IPS-18a (cell line): ENCODE measurements at regions not wholly inside any gene's neighbourhood (a gene's known extent, or its start where the extent isn't known, plus 50 kb on each side); places are given as distances from the start of the nearest gene placed in this dataset.

Source experiments
- H3K27ac ChIP-seq: one replicate; pipeline ENCODE4 v1.5.1; 2013; ENCODE audit warnings: low read length
- H3K27me3 ChIP-seq: one replicate; pipeline ENCODE4 v1.6.1; 2013; ENCODE audit warnings: mild to moderate bottlenecking, low read length; ENCODE audit not compliant: control insufficient read depth, insufficient read depth
- H3K36me3 ChIP-seq: one replicate; pipeline ENCODE4 v1.6.1; 2013; ENCODE audit warnings: low read depth, low read length; ENCODE audit not compliant: control insufficient read depth
- H3K4me1 ChIP-seq: one replicate; pipeline ENCODE4 v1.6.1; 2013; ENCODE audit warnings: low read depth, low read length; ENCODE audit not compliant: control insufficient read depth
- H3K4me3 ChIP-seq: one replicate; pipeline ENCODE4 v1.5.1; 2013; ENCODE audit warnings: low read length
- H3K9ac ChIP-seq: one replicate; pipeline ENCODE4 v1.6.1; 2013; ENCODE audit warnings: mild to moderate bottlenecking, low read length, moderate library complexity
- H3K9me3 ChIP-seq: one replicate; pipeline ENCODE4 v1.6.1; 2013; ENCODE audit warnings: low read depth, low read length; ENCODE audit not compliant: control insufficient read depth

GRCh38 chr2:66334237-66335029 lies 100.5 kb upstream of the MEIS1 start:
- Histone ChIP-seq H3K27me3 (no peaks in the 10 kb centered on the region), H3K9ac (no peak overlapping the region), H3K36me3 (no peaks in the 10 kb centered on the region), H3K4me1 (peaks cover 7% of the 10 kb centered on the region), H3K9me3 (no peaks in the 10 kb centered on the region), H3K27ac (no peak overlapping the region), H3K4me3 (no peak overlapping the region)

GRCh38 chr2:66331176-66331575 lies 103.7 kb upstream of the MEIS1 start:
- H3K36me3 ChIP-seq = no peaks in the 10 kb centered on the region
- no peak overlapping the region for H3K4me3 ChIP-seq
- H3K9ac ChIP-seq = no peak overlapping the region
- H3K9me3 ChIP-seq = no peaks in the 10 kb centered on the region
- no peak overlapping the region for H3K27ac ChIP-seq
- H3K4me1 ChIP-seq = peaks cover 15% of the 10 kb centered on the region
- H3K27me3 ChIP-seq = no peaks in the 10 kb centered on the region

- Histone ChIP-seq H3K4me3 (no peak overlapping the region), H3K9ac (no peak overlapping the region), H3K9me3 (no peaks in the 10 kb centered on the region), H3K27me3 (no peaks in the 10 kb centered on the region), H3K27ac (no peak overlapping the region), H3K36me3 (no peaks in the 10 kb centered on the region), H3K4me1 (peaks cover 22% of the 10 kb centered on the region)
Measured at GRCh38 chr2:66329081-66329605, 105.8 kb upstream of the MEIS1 start.

GRCh38 chr2:66327066-66327740 lies 107.7 kb upstream of the MEIS1 start:
- Histone ChIP-seq H3K9ac (no peak overlapping the region), H3K4me1 (peaks cover 27% of the 10 kb centered on the region), H3K27me3 (no peaks in the 10 kb centered on the region), H3K9me3 (no peaks in the 10 kb centered on the region), H3K4me3 (no peak overlapping the region), H3K36me3 (no peaks in the 10 kb centered on the region), H3K27ac (no peak overlapping the region)

- peaks cover 26% of the 10 kb centered on the region for H3K4me1 ChIP-seq
- H3K27ac ChIP-seq = no peak overlapping the region
- no peaks in the 10 kb centered on the region for H3K36me3 ChIP-seq
- no peak overlapping the region for H3K4me3 ChIP-seq
- H3K27me3 ChIP-seq = no peaks in the 10 kb centered on the region
- H3K9ac ChIP-seq = no peak overlapping the region
- H3K9me3 ChIP-seq = no peaks in the 10 kb centered on the region
Measured at GRCh38 chr2:66324909-66325528, 109.9 kb upstream of the MEIS1 start.

GRCh38 chr2:66324356-66324755 lies 110.6 kb upstream of the MEIS1 start:
- Histone ChIP-seq H3K27ac (no peak overlapping the region), H3K4me3 (no peak overlapping the region), H3K9me3 (no peaks in the 10 kb centered on the region), H3K27me3 (no peaks in the 10 kb centered on the region), H3K36me3 (no peaks in the 10 kb centered on the region), H3K9ac (no peak overlapping the region), H3K4me1 (peaks cover 19% of the 10 kb centered on the region)

- no peaks in the 10 kb centered on the region for H3K27me3 ChIP-seq
- no peak overlapping the region for H3K4me3 ChIP-seq
- no peaks in the 10 kb centered on the region for H3K36me3 ChIP-seq
- H3K9me3 ChIP-seq = no peaks in the 10 kb centered on the region
- no peak overlapping the region for H3K9ac ChIP-seq
- no peak overlapping the region for H3K27ac ChIP-seq
- H3K4me1 ChIP-seq = peaks cover 21% of the 10 kb centered on the region
Measured at GRCh38 chr2:66323406-66323805, 111.5 kb upstream of the MEIS1 start.

- no peak overlapping the region for H3K4me3 ChIP-seq
- no peaks in the 10 kb centered on the region for H3K27me3 ChIP-seq
- no peak overlapping the region for H3K9ac ChIP-seq
Measured at GRCh38 chr2:66322506-66323260, 112.2 kb upstream of the MEIS1 start.

GRCh38 chr2:66318009-66318561 lies 116.8 kb upstream of the MEIS1 start:
- Histone ChIP-seq H3K4me3 (no peak overlapping the region), H3K9ac (no peak overlapping the region), H3K27ac (no peak overlapping the region), H3K36me3 (no peaks in the 10 kb centered on the region), H3K9me3 (no peaks in the 10 kb centered on the region), H3K27me3 (no peaks in the 10 kb centered on the region), H3K4me1 (peaks cover 18% of the 10 kb centered on the region)

More at GRCh38 chr2:66322506-66323260, 112.2 kb upstream of the MEIS1 start:
- Histone ChIP-seq H3K36me3 (no peaks in the 10 kb centered on the region), H3K27ac (no peak overlapping the region), H3K9me3 (no peaks in the 10 kb centered on the region), H3K4me1 (peaks cover 28% of the 10 kb centered on the region)

GRCh38 chr2:66317268-66317890 lies 117.5 kb upstream of the MEIS1 start:
- Histone ChIP-seq H3K4me3 (no peak overlapping the region), H3K4me1 (peaks cover 18% of the 10 kb centered on the region), H3K27me3 (no peaks in the 10 kb centered on the region), H3K9ac (no peak overlapping the region), H3K27ac (no peak overlapping the region), H3K9me3 (no peaks in the 10 kb centered on the region), H3K36me3 (no peaks in the 10 kb centered on the region)
